GM19351 (cell line): ENCODE measurements at regions not wholly inside any gene's neighbourhood (a gene's known extent, or its start where the extent isn't known, plus 50 kb on each side); places are given as distances from the start of the nearest gene placed in this dataset.
"Not testable (repeated sequence)": the region's sequence is repeated elsewhere in the genome, so short reads cannot be mapped to it uniquely, and the experiment has no call there.

Experiments used
- ATAC-seq: cut with Tn5 transposase; IDR thresholded peaks from one replicate; pipeline ENCODE4 v1.9.1; 2021; ENCODE audit warnings: mild to moderate bottlenecking, moderate library complexity; ENCODE audit not compliant: unreplicated experiment

DNA sequence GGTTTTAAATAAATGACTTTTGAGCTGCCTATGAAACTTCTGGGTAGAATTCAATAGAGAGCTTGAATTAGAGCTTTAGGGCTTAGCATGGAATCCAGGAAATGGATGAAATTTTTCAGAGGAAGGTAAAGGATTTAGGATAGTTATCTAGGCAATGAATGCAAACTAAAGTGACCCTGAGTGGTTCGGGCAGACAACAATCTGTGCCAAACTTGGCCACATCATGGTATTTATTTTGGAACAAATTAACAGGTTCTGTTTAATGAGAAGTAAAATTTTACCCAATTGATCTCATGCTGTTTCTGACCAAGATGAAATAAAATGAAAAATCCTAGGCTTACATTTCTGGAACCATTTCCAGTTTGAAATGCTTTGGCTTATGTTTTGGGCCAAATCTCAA lies 934.4 kb downstream of the MAT2B start:
- no peak for ATAC-seq

DNA sequence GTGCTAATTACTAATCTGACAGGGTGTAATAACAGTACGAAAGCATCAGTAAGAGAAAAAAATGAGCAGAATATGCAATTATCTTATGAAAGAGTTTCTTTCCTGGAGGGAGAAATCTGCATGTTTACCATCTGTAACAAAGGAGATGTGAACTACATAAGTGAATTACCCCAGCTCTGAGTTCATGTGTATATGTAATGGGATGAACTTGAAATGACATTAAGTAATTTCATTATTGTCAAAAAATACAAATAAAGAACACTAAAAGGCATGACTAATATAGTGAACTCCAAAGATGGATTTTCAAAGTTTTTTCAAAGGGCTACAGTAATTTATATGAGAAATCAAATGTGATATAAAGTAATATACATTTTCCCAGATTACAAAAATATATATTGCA lies 944.0 kb downstream of the MAT2B start:
- ATAC-seq, result no peak

DNA sequence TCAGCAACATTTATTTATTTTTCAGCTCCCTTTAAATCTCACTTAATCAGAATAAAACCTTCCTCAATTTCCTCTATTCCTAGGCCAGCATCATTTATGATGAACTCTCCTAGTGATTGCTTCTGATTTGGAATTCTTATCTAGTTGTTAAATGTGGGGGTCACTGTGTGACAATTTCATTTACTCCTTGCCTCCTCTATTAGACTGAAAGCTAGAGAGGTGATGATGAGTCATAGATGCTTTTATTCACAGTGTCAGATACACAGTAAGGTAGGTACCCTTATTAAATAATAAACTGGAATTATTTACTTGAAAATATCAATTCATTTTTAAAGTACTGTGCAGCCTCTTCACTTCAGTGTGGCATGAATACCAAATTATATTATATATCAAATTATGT lies 960.6 kb downstream of the MAT2B start:
- ATAC-seq, result no peak

DNA sequence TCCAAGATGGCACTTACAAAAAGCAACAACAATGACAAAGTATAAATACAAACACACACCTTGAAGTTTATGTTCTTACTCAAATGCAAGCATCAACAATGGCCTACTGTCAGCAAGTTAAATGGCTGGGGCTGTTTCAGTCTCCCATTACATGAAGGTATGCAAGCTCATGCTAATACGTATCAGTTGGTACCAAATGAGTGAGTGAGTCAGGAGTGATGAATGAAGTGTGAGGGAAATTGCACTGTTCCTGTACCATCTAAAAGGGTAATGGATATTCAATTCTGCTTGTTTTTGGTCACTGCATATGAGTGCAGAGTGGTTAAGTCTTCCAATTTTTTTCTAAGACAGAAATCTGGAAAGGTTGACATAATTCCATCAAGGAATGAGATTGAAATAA lies 964.9 kb downstream of the MAT2B start:
- ATAC-seq, result no peak

DNA sequence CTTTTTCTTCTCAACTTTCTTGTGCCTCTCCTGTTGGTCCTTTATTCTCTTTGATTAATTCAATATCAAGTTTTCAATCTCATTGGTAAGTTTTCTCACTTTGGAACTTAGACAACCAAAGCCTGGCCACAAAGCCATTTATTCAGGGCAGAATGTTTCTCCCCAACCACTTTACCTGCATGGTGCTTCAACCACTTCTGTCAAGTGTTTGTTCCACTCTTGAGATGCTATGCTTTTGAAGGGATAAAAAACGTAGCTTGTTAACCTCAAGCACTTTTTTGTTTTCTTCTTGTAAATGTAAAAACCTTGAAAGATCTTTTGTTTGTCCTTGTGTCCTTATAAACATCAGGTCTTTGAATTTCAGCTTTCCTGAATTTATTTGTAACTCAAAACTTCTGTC lies 966.7 kb downstream of the MAT2B start:
- ATAC-seq, result no peak

DNA sequence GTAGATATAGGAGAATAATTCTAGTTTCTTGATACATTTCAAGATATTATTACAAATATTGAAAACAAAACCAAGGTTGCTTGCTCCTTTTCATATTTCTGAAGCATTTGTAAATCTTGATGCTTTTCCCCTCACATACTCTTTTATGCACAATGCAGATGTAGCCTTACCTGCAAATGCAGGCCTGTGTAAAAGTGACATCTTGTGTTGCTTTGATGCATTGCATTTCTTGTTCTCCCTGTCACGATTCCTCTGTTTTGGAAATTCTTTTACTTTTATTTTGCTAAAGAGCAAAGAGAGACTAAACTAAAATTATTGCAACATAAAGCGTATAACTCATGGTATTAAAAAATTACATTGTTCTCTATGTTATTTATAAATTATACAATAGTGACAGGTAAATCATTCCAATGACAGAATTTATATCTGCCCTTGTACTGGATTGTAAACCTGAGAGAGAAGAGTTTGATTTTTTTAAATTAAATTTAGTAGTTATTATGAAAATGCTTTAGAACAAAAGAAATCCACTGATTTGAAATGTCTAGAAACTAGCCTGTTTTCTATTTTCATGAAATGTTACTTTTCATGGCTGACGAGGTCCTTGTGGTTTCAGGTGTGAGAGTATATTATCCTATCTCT lies 970.0 kb downstream of the MAT2B start:
- ATAC-seq, result no peak

DNA sequence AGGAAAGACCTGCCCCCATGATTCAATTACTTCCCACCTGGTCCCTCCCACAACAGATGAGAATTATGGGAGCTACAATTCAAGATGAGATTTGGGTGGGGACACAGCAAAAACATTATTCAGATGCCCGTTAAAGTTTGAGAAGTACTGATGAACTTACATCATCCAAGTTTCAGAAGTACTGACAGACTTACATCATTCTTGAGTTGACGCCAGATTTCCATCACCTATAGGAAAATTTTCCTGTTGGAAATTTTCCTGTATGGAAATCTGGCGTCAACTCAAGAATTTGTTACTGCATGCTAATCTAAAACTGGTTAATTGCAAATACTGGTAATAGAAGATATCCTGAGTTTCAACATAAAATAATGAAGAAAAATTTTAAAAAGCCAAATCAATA lies 975.9 kb downstream of the MAT2B start:
- no peak for ATAC-seq

DNA sequence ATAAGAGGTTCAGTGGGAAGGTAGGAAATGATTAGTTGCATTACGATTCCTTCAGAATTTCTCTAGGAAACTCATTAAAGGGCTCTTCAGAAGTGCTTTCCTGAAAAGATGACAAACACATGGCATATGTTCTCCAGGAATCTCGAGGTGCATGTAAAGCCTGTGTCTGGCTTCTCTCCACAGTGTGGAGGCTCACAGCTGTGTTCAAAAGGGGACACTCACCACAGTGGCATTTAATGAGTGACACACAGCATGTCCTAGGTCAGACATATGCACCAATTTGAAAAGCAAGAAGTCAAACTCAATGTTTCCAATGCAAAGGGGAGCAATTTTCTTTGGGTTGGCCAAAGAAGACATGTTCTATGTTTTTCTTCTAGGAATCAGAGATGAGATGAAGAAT lies 976.9 kb downstream of the MAT2B start:
- ATAC-seq, result no peak

DNA sequence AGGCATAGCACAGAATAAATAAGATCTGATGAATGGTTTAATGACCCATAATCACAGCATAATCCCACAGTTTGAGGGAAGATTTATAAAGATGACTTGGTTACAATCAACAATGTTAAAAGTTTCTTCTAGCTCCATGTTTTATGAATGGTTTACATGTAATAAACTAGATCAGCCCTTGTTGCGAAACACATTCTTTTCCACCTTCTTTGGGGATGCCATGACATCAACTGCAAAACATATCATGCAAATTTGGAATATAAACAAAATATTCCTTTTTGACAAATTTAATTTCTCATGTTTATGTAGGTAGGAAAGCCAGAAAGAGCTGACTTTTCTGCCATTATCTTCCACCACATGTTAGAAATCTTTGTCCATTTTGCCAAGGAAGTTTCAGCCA lies 979.5 kb downstream of the MAT2B start:
- no peak for ATAC-seq

DNA sequence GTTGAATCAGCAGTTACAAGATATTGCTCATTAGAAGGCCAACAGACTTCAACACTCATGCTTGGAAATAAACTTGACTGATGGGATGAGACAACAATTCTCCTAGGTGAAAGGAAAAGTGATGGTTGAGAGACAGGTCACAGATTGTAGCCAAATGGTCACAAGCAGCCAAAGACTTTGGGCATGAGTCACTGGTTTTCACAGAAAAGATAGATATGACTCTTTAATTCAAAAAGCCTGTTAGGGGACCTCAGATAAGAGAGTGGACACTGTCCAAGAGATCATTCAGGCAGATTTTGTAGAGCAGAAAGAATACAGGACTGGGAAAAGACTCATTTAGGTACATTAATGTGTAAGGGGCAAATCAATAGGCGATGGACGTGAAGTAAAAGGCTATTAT lies 982.5 kb downstream of the MAT2B start:
- ATAC-seq, result no peak

DNA sequence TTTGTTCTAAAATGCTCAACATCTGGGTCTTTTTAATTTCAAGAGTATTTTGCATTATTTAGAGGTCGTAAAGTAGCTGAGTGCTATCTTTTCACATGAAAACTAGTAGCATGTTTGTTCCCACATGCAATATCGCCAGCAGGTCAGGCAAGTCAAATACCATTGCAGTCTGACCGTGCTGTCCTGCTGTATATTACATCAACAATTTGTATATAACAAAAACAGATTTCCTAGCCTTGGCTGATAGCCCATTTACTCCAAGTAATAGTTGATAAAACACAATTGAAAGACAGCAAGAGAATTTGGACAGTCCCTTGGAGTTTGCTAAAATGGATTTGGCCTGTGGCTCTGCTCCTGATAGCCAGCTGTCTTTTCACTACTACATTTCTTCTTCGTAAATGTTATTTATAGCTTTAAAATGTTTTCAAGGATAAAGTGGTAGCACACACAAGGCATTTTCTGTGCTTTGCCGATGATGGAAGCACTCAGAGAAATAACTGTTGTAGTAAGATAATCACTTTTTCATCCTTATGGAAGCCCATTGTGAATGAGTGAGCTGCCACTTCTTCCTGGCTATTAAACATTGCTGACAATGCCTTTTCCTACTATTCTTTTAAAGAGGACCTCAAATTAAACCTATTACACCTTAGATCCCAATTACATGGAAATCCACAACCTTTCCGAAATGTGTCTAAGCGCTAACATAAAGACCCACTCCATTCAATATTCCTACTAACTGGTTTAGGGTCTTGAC lies 992.1 kb downstream of the MAT2B start:
- no peak for ATAC-seq

DNA sequence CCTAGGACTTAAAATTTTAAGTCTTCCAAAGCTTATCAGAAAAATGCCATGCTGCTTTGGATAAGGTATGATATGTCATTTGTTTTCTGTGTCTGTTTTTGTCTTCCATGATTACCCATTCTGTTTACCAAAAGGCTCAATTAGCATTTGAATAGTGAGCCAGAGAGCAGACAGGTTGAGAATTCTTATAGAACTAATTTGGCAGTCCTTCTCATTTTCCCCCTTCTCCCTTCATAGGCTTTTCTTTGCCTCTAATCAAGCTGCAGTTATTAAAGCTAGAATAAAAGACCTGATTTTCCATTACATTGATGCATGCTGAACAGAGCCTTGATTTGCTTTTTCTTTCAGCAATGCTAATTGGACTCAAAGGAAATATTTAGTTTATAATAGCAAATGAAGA lies 993.0 kb downstream of the MAT2B start:
- no peak for ATAC-seq

DNA sequence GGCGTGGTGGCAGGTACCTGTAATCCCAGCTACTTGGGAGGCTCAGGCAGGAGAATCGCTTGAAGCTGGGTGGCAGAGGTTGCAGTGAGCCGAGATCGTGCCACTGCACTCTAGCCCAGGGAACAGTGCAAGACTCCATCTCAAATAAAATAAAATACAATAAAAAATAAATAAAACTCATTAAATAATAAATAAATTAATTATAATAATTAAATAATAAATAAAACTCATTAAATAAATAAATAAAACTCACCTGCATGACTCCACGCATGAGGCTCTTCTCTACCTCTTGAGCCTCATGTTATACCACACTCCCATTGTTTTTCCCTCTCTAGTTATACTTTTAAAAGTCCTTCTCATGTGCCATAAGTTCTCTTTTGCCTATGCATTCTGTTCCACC lies 995.4 kb downstream of the MAT2B start:
- no peak for ATAC-seq

DNA sequence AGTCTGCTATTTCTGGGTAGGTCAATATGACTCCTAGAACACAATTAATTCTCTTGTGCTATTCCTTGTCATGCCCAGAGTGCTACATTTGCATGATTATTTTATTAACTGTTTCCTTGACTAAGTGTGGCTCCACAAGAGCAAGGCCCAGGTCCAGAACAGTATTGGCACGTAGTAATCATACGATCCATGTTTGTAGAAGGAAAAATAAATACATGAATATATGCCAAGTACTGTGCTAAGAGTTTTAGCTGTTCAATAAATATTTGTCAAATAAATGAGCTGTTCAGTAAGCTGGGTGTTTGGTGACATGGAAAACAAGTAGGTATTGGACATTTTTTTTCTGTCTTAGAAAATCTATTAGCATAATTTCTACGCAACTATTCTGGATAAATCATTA lies 995.9 kb downstream of the MAT2B start:
- ATAC-seq, result no peak

DNA sequence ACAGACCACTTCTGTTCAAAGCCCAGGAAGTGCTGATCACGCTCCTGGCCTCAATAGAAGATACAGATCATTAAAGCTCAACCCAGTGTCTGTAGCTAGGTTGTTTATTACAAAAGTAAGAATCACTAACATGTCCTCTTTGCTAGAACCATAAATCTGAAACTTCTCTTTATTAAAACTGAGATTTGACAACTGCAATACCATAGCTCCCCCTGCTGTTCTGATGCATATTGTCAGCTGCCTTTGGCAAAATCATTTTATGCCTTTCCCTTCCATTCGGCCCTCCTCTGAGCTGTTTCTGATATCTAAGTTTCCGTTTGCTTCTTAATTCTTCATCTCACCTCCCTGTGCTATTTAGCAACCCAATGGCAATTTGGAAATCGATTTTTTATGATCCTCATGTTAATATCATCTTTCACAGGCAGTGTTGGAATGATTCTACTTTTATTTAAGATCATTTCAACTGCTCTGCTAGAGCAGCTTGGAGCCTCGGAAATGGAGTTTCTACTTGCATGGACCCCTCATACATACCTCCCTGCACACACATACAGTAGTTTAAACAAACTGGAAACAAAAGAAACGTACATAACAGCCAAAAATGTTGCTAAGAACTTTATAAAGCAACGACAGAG lies 998.8 kb downstream of the MAT2B start:
- ATAC-seq, result peak; percentile 81

DNA sequence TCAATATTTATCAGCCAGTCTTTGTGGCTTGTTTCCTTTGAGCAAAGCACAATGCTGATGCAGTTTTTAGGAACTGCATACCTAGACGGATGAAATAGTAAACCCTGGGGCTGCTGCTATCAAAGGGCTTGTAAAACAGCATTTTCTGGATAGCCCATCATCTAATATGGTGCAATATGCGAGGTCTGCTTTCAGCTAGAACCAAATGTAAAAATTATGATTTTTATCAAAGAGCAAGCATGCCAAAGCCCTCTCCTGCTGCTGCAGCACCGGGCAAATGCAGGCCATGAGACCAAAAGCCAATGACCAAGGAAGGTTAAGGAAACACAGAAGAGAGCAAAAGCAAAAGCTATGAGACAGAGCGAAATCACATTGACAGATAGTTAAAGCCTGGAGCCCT lies 1000.4 kb downstream of the MAT2B start:
- ATAC-seq, result no peak

DNA sequence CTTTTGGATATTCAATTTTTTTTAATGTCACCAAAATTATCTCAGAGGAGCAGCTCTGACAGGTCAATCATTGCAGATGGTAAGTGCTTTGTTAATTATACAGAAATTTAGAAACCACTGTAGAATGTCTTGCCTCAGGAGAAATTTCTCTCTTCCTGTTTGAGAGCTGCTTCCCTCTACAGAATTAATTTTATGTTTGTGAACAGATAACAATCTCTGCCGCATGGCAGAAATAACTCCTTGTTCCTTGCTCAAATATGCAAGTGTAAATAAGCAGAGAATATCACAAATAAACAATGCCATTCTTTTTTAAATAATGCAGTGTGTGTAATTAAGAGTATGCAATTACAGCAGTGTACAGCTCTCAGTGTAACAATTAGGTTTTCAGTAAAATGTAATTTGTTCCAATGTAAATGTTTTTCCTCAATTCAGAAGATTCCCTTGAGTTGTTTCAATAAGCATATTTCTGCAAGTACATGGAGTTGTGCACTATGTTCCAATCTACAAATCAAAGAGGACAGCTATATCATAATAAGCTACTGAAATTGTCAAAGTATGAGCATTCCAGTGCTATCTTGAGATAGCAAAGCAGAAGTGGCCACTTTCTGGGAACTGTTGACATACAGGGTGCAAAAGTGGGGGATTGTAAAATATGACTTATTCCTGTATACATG lies 1012.8 kb downstream of the MAT2B start:
- no peak for ATAC-seq

DNA sequence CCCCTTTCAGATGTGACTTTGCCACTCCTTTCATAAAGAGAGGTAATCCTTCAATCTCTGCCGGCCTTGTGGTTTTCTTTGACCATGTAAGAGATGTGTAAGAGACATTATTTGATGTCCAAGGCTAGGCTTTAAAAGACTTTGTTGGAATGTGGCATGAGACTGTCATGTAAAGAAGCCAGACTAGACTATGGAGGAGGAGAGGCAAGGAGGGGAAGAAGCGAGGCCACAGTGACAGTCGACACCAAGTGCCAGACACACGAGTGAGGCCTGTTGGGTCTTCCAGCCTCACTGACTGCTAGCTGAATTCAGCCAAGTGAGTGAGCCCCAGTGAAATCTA lies 1013.3 kb downstream of the MAT2B start:
- no peak for ATAC-seq

DNA sequence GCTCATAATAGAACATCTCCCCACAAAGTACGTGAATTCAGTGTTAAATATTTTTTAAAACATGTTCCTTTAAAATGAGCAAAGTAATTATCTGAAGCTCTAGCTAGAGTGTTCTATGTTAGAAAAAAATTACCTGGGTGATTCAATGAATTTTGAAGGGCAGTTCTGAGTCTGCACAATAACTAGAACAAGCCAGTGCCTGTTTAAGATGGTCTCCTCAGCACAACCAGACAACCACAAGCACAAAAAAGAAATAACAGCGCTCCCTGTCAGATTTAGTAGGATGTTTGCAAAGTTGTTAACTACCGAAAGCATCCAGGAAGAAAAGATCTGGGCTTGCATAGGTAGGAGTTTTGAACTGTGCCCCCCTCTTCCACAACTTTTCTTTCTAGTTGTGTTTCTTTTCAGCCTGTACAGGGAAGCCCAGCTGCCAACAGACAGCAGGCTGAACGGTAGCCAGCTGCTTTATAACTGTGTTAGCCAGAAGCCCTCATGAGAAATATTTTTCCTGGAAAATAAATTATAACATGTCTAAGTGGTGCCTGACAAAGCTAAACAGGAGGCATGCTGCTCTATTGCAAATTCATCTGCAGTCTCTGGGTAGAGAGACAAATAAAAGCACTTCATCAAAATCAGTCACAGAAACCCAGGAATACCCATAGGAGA lies 1026.9 kb downstream of the MAT2B start:
- ATAC-seq, result no peak

DNA sequence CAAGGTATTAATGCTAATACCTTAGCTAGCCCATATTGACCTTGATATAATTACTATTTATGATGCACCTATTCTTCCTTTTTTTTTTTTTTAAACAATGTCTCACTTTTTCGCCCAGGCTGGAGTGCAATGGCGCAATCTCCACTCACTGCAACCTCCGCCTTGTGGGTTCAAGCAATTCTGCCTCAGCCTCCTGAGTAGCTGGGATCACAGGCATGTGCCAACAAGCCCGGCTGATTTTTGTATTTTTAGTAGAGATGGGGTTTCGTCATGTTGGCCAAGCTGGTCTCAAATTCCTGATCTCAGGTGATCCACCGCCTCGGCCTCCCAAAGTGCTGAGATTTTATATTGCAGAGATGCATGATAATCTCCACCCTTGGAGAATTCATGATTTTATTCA lies 1028.0 kb downstream of the MAT2B start:
- ATAC-seq, result not testable (repeated sequence)

DNA sequence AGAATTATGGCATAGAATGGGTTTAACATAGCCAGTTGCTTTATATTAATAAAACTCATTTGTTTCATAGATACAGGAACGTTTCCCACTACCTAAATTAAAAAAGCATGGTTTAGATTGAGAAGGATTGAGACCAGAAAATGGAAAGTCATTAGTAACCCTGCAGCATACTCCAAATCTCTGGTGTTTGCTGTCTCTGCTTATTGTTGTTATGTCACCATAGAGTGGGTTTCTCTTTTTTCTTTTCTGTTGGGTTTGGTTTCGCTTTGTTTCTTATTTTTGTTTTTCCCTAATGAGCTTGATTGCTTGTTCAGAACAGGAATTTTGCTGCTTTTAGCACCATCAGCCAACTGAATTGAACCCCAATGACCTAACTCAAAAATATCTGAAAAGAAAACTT lies 1034.8 kb downstream of the MAT2B start:
- ATAC-seq, result no peak
